Urinary bladder (tissue), 3 donors: ENCODE measurements at regions not wholly inside any gene's neighbourhood (a gene's known extent, or its start where the extent isn't known, plus 50 kb on each side); places are given as distances from the start of the nearest gene placed in this dataset.

ENCODE experiments used
- DNase-seq: peaks from one replicate; pipeline ENCODE4 v3.0.0-alpha.2; 2015; ENCODE audit errors: extremely low spot score
- H3K27ac ChIP-seq: one replicate; pipeline ENCODE4 v1.5.1; 2013; ENCODE audit warnings: low read depth, mild to moderate bottlenecking, moderate library complexity
- H3K36me3 ChIP-seq: one replicate; pipeline ENCODE4 v1.6.1; 2013; ENCODE audit warnings: mild to moderate bottlenecking, moderate library complexity; ENCODE audit not compliant: insufficient read depth
- H3K4me1 ChIP-seq: one replicate; pipeline ENCODE4 v1.6.1; 2013; ENCODE audit warnings: mild to moderate bottlenecking, moderate library complexity; ENCODE audit not compliant: insufficient read depth
- H3K4me3 ChIP-seq: one replicate; pipeline ENCODE4 v1.5.1; 2013; ENCODE audit warnings: low read depth, low read length
- WGBS: extraction: QIAGEN DNeasy Blood & Tissue Kit; methylation state at CpG from one replicate; pipeline ENCODE4 v1.1.7; 2013; 5-methylcytosine and 5-hydroxymethylcytosine counted together
- donor health status: healthy with polysubstance abuse.
- donor health status: healthy.

DNA sequence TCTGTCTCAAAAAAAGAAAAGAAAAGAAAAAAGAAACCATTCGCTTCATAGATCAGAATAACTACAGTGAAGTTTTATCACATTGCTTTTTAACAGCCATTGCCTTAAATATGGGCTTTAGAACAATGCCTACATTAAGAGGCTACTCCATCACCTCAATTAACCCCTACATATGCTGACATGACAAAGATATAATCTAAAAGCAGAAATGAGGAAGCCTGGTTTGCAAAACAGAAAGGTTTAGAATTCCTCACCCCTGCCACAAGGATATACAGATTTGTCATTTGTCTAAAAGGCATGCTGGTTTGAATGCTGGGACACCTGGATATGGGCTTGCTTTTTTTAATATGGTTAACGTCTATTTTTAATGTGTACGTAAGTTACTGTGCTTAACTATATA, 1353.0 kb upstream of the C9orf72 start:
- no peak overlapping the region for H3K4me3 ChIP-seq
- no peak for DNase-seq
- WGBS: 85% methylated on average over 3 of the region's 3 CpGs

DNA sequence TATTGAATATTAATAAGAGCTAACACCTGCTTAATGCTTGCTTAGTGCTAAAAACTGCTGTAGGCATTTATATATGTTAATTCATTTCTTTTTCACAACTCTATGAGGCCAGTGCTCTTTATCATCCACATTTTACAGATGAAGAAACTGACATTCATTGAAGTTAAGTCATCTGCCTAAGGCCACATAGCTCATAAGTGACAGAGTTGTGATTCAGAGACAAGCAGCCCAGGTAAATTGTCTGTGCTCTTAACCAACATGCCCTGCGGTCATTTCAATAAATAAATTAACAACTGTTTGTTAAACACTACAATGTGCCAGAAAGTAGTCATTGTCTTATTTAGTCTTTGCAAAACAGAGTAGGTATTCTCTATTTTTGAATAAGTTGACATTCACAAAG, 1354.4 kb upstream of the C9orf72 start:
- H3K27ac ChIP-seq: no peak overlapping the region
- DNase-seq: no peak
- WGBS: 81% methylated on average over 1 of the region's 1 CpG
- no peaks in the 10 kb centered on the region for H3K36me3 ChIP-seq
- no peaks in the 10 kb centered on the region for H3K4me1 ChIP-seq
- H3K4me3 ChIP-seq: no peak overlapping the region

More for the DNA sequence above, 1353.0 kb upstream of the C9orf72 start:
- Histone ChIP-seq H3K36me3 (no peaks in the 10 kb centered on the region), H3K27ac (no peak overlapping the region), H3K4me1 (no peaks in the 10 kb centered on the region)

DNA sequence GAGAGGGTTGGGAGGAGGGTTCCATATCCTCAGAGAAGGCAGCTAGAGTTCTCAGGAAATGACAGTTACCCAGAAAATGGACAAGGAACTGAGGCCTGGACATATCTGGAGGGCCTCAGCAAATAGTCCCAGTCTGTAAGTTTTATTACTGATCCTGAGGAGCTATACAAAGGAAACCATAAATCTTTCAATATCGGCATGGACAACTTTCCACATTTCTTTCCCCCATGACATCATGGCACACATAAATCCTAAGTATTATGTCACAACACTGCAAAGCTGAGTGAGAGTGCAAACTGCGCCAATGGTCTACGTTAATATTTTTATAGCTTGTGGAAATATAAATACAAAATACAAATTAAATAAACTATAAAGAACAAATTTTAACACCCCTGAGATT, 1356.2 kb upstream of the C9orf72 start:
- DNase-seq: no peak
- Histone ChIP-seq H3K4me1 (no peaks in the 10 kb centered on the region), H3K27ac (no peak overlapping the region), H3K36me3 (no peaks in the 10 kb centered on the region), H3K4me3 (no peak overlapping the region)
- 66% methylated on average over 3 of the region's 3 CpGs for WGBS

DNA sequence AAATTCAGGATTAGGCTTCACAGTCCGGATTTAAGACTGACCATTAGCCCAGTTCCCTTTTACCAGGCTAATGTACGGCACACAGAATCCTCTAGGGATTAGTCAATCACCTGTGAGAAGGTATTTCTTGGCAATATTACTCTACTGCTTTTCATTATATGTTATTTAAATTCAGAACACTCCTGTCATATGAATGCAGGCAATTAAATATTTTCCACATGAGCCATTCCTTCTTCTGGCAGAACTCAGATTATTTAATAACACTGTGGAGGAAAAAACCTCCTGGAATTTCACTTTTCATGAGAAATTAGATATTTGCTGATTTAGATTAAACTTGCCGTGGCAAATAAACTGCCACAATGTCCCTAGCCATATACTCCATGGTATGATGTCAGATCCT, 1357.5 kb upstream of the C9orf72 start:
- no peak overlapping the region for H3K27ac ChIP-seq
- 82% methylated on average over 3 of the region's 3 CpGs for WGBS
- no peak for DNase-seq
- no peaks in the 10 kb centered on the region for H3K4me1 ChIP-seq
- no peak overlapping the region for H3K4me3 ChIP-seq
- H3K36me3 ChIP-seq: no peaks in the 10 kb centered on the region

DNA sequence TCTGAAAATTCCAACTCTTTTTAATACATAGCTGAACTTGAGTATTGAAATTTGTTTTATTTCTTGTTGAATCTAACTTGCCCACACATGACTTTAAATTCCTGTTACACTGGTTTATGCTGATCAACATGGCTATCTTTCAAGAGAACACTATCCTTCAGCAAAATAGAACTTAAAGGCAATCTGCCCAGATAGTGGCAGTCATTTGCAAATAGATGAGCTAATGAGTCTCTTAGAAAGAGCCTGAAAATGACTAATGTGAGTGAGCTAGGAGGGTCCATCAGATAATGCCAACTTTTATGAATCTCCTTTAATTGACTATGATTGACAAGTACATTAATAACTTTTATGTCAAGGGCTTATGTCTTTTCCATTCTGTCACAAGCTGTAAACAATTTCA, 1360.8 kb upstream of the C9orf72 start:
- H3K4me3 ChIP-seq: no peak overlapping the region
- no peak for DNase-seq

DNA sequence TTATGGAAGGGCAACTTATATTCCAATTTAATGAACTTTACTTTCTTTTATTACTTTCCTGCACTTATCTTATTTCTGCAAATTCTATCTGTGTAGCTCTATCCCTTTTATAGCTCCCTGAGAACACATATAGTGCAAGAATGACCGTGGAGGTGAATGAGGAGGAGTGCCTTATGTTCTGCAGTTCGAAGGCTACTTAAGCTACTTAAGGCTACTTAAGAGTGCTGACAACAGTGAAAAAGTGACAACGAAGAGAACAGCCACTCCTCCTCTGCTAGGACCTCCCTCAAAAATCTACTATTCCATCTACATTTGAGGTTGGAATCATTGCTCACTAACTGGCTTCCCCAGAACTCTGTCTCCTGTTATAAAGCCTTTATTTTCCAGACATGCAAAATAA, 1365.7 kb upstream of the C9orf72 start:
- no peaks in the 10 kb centered on the region for H3K4me1 ChIP-seq
- DNase-seq: no peak
- 39% methylated on average over 3 of the region's 3 CpGs for WGBS
- no peak overlapping the region for H3K27ac ChIP-seq
- no peak overlapping the region for H3K4me3 ChIP-seq
- H3K36me3 ChIP-seq: no peaks in the 10 kb centered on the region

More for the DNA sequence above, 1360.8 kb upstream of the C9orf72 start:
- Histone ChIP-seq H3K36me3 (no peaks in the 10 kb centered on the region), H3K27ac (no peak overlapping the region), H3K4me1 (no peaks in the 10 kb centered on the region)

DNA sequence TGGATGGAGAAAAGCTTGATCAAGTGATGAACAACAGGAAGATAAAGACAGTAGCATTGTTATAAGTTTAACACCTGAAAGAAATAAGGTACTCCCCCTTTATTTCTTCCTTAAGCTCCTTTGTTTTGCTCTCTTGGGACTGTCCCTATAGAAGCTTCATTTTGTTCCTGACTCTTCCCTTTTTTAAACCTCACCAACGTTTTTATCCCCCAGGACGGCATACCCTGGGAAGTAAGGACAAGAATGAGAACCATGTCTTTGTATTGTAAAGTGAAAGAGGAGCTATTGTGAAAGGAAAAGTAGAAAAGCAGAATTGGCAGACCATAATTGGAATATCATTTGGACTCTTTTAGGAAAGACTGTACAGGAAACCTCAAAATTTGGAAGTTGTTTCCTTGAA, 1368.6 kb upstream of the C9orf72 start:
- H3K4me1 ChIP-seq: no peaks in the 10 kb centered on the region
- no peaks in the 10 kb centered on the region for H3K36me3 ChIP-seq
- H3K4me3 ChIP-seq: no peak overlapping the region
- DNase-seq: no peak
- WGBS: 41% methylated on average over 2 of the region's 2 CpGs
- H3K27ac ChIP-seq: no peak overlapping the region

DNA sequence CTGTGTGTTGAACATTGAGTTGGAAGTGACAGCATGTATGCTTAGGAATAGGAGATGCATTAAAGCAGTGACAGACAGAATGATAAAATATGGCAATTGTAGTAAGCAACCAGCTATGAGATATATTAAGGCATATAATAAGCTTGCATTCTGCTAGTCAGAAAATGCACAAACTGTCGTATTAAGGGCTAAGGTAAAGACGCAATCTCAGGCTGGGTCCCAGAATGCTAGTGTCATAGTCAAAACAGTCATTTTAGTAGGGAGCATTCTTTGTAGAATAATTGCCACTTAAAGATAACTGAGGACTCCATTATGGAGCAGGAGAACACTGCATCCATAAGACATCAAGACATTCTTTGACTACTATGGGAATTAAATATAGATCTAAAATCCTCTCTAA, 1369.7 kb upstream of the C9orf72 start:
- no peak overlapping the region for H3K4me3 ChIP-seq
- H3K36me3 ChIP-seq: no peaks in the 10 kb centered on the region
- H3K4me1 ChIP-seq: no peaks in the 10 kb centered on the region
- no peak overlapping the region for H3K27ac ChIP-seq
- 88% methylated on average over 2 of the region's 2 CpGs for WGBS
- DNase-seq: no peak

DNA sequence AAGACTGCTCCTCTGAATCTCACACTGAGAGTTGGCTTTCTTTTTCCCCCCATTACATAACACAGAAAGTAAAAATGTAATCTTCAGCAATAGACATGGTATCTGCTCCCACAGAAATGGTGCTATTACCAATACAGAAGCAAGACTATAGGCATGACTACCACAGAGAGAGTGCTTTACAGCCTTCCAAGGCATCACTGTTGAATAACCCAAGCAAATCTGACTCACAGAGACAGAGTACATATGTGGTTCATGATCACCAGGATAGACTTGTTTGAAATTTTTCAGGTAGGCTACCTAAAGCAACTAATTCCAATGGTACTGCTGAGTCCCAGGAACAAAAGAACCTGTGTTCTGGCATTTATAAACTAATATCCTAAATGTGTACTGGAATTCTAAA, 1373.4 kb upstream of the C9orf72 start:
- H3K27ac ChIP-seq: no peak overlapping the region
- no peak overlapping the region for H3K4me3 ChIP-seq
- DNase-seq: no peak
- no peaks in the 10 kb centered on the region for H3K36me3 ChIP-seq
- no peaks in the 10 kb centered on the region for H3K4me1 ChIP-seq

DNA sequence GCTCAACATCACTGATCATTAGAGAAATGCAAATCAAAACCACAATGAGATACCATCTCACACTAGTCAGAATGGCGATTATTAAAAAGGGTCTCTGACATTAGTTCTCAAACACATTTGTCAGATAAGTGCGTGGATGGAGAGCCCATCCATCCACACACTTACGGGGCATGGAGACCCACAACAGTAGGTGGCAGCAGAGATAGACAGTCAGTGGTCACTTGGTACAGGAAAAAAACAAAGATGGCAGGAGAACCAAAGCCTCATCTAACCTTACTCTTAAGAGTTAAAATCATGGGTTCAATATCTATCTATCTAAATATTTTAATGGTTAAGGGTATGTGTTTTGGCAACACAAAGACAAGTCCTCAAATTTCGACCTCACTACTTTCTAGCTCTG, 1378.7 kb upstream of the C9orf72 start:
- H3K27ac ChIP-seq: no peak overlapping the region
- WGBS: 87% methylated on average over 4 of the region's 4 CpGs
- no peaks in the 10 kb centered on the region for H3K36me3 ChIP-seq
- DNase-seq: no peak
- no peaks in the 10 kb centered on the region for H3K4me1 ChIP-seq
- no peak overlapping the region for H3K4me3 ChIP-seq

DNA sequence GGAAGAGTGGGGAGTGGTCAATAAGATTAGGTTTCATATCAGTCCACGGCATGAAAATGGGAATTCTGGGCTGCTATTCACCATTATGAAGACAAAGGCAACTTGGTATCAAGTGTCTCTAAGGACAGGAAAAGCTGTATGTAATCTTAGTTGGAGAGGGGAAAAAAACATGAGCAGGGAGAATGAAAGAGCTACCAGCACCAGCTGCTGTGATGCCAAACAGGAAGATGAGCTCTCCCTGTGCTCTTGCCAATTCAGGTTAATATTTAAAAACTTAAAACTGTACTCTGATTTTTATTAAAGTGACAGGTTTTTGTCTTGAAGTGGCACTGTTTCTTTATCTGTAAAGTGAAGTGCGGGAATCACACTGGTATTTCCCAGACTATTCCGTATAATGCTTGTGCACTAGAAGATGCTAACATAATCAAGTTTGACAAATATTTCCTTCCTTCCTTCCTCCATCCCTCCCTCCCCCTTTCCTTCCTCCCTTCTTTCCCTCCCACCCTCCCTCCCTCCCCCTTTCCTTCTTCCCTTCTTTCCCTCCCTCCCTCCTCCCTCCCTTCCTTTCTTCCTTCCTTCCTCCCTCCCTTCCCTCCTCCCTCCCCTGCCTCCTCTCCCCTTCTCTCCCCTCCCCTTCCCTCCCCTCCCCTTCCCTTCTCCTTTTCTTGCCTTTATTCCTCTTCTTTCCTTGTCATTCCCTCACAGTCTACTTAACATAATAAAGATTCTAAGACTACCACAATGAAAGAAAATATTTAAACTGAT, 1383.0 kb upstream of the C9orf72 start:
- WGBS: 65% methylated on average over 3 of the region's 3 CpGs
- H3K36me3 ChIP-seq: no peaks in the 10 kb centered on the region
- H3K4me3 ChIP-seq: no peak overlapping the region
- no peaks in the 10 kb centered on the region for H3K4me1 ChIP-seq
- H3K27ac ChIP-seq: no peak overlapping the region
- DNase-seq: no peak

DNA sequence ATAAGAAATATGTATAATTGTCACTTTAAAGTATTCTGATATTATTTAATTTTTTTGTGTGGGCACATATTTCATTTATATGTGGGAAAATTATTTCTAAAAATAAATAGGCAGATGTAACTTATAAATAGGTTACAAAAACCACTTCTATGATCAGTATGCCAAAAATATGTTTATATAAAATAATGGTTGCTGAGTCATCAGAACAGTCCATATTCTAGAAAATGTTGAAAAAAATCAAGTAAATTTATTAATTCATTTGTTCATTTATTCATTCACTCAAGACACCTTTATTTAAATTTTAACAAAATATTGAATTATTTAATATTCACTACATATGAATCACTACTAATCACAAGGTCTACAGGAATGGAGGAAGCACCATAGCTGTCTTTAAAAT, 1387.3 kb upstream of the C9orf72 start:
- DNase-seq: no peak
- no peak overlapping the region for H3K4me3 ChIP-seq
- no peaks in the 10 kb centered on the region for H3K36me3 ChIP-seq
- no peaks in the 10 kb centered on the region for H3K4me1 ChIP-seq
- H3K27ac ChIP-seq: no peak overlapping the region

DNA sequence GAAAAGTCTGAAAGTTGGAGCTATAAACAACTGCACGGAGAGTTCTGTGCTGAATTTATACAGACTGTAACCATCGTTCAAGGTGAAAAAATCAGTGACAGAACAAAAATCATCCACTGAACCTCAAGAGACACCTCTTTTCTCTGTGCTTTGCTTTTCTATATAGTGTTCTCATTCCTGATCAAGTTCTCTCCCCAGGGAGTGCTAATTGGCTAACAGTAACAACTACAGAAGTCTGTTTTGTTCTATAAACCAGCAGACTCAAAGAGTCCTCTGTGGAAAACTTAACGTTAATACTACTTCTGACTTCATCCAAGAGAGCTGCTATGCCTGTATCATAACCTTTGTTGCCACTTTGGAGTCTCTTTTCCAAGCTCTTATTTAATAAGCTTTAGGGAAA, 1388.3 kb upstream of the C9orf72 start:
- no peaks in the 10 kb centered on the region for H3K36me3 ChIP-seq
- DNase-seq: no peak
- no peaks in the 10 kb centered on the region for H3K4me1 ChIP-seq
- no peak overlapping the region for H3K4me3 ChIP-seq
- WGBS: 32% methylated on average over 3 of the region's 3 CpGs
- no peak overlapping the region for H3K27ac ChIP-seq

DNA sequence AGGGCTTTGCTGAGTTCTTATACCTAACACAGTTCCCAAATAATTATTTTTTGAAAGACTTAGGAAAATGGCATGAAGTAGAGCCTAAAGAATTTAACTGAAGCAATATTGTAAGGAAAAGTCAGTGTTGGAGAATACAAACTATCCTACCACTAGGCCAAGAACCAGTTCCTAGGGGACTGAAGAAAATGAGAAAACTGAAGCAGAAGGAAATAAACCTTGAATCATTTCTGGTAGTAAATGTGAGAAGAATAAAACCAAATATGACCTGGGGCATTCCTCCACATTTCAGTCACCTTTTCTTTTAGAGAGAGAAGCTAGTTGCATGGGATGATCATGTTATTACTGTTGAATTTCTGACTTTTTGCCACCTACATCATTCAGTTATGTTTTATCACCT, 1393.9 kb upstream of the C9orf72 start:
- H3K4me1 ChIP-seq: no peaks in the 10 kb centered on the region
- no peak overlapping the region for H3K4me3 ChIP-seq
- no peaks in the 10 kb centered on the region for H3K36me3 ChIP-seq
- H3K27ac ChIP-seq: no peak overlapping the region
- DNase-seq: no peak

DNA sequence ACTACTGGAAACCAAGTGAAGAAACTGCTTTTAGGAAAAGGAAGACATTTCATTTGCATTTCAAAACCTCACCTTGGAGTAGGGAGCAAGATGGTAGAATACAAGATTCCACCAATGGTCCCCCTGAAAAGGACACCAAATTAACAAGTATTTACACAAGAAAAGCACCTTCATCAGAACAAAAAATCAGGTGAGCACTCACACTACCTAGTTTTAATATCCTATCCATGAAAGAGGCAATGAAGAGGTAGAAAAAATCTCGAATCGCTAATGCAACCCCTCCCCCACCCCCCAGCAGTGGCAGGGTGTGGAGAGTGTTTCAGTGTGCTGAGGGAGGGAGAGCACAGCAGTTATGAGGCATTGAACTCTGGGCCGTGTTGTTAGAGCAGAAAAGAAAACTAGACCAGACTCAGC, 1397.0 kb upstream of the C9orf72 start:
- Histone ChIP-seq H3K27ac (no peak overlapping the region), H3K36me3 (no peaks in the 10 kb centered on the region), H3K4me1 (no peaks in the 10 kb centered on the region), H3K4me3 (no peak overlapping the region)
- 46% methylated on average over 3 of the region's 3 CpGs for WGBS
- no peak for DNase-seq
